GM19023 (cell line): ENCODE measurements at regions not wholly inside any gene's neighbourhood (a gene's known extent, or its start where the extent isn't known, plus 50 kb on each side); places are given as distances from the start of the nearest gene placed in this dataset.
"Not testable (repeated sequence)": the region's sequence is repeated elsewhere in the genome, so short reads cannot be mapped to it uniquely, and the experiment has no call there.

Experiments used
- ATAC-seq: cut with Tn5 transposase; IDR thresholded peaks from one replicate; pipeline ENCODE4 v1.9.1; 2021; ENCODE audit warnings: mild to moderate bottlenecking, moderate library complexity; ENCODE audit not compliant: unreplicated experiment

- no peak for ATAC-seq
Observed at GRCh38 chr15:62404194-62404985, 239.3 kb upstream of the C2CD4B start.

GRCh38 chr15:62406305-62406891 lies 241.3 kb upstream of the C2CD4B start:
- no peak for ATAC-seq

DNA sequence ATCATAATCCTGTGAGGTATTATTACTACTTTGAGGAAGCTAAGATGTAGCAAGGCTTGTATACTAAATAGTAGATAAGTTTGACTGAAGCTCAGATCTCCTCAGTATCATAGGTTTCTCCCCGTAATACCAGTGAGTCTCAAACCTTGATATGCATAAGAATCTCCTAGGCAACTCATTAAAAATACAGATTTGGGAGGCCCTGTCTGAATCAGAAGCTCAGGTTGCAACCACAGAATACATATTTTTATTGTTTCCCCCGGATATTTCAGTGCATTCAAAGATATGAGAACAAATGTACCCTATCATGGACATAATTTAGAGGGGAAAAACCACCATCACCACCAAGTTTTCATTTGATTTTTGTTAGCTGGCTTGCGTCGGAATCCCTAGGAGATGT lies 242.1 kb upstream of the C2CD4B start:
- ATAC-seq: no peak

GRCh38 chr15:62407962-62408361 lies 242.9 kb upstream of the C2CD4B start:
- no peak for ATAC-seq

DNA sequence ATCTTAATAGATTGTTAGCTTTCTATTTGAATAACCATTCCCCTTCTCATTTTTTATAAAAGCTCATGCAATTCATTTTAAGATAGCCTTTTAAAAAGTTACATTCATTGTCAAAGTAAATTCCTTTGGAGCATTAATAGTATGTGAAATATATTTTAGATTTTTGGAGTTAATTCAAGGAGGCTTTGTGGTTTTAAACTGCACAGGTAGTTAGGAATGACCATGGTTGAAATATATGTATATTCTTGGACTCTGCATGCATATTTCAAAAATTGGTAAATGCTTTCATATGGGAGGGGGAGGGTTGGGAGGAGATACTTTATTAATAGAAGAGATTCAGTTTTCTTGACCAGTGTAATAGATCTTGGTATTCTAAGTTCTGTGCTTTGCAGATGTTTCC lies 244.4 kb upstream of the C2CD4B start:
- no peak for ATAC-seq

DNA sequence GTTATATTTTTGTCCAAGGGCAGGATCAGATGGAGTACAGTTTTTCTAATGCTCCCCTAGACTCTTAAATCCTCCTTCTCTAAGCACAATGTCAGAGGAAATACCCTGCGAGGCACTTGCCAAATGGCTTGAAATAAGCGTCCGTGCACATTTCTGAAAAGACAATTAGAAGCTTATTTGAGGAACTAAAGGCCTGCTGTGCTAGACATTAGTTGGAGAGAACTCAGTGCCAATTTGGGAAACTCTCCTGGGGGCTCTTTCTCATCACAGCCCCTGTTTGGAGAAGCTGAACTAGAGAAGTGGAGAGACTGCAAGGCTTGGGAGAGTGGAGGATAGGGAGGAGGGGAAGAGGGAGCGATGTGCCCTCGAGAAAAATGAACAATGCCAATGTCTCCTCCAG lies 247.6 kb upstream of the C2CD4B start:
- ATAC-seq: no peak

- no peak for ATAC-seq
Observed at GRCh38 chr15:62413153-62413552, 248.1 kb upstream of the C2CD4B start.

GRCh38 chr15:62413786-62414185 lies 248.7 kb upstream of the C2CD4B start:
- ATAC-seq: no peak

DNA sequence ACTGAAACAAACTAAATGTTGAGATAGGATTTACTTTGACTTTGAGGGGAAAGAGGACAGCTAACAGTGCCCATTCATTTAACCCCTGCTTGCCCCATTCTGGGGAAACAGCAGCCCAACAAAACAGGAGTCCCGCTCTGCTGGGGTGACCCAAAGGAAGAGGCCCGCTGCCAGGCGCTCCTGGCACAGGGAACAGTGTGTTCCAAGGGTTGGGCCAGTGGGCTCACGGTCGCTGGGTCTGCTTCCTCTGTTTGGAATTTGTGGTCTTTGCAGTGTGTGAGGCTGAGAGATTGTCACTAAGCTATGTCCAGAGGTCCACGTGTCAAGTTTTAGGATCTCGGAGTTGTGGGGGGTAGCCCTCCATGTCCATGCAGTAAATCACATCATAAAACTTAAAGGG lies 250.4 kb upstream of the C2CD4B start:
- ATAC-seq: no peak

DNA sequence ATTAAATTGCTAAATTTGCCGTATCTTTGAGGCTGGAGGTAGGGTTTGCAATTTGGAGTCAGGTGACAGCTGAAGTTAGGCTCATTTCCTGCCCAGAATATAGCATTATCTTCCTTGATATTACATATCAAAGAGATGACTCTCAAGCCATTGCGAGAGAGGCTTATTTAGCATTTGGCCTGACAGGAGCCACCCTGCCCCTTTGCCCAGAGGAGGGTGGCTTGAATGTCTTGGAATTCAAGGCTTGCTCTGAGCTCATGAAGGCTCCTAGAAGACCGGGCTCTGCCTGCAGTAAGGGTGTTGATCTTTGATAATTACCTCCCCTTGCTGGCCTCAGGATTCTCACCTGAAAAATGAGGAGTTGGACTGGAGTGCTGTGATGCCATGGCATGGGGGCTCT lies 251.4 kb upstream of the C2CD4B start:
- no peak for ATAC-seq

DNA sequence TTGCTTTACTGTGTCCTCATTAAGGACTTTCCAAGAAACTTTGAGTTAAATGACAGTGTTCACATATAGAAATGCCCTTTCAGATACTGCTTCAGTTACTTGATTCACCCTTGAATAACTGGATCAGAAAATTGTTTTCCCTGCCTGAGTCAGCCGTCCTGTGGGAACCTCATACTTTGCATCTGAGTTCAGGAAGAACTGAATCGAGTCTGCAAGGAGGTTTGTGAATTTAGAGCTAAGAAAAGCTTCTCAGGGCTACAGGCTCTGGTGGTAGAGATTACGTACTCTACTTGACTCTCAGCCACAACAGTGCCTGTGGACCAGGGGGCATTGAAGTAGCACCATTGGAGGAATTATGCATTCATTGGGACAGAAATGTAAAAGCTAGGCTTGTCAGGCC lies 252.4 kb upstream of the C2CD4B start:
- ATAC-seq: no peak

DNA sequence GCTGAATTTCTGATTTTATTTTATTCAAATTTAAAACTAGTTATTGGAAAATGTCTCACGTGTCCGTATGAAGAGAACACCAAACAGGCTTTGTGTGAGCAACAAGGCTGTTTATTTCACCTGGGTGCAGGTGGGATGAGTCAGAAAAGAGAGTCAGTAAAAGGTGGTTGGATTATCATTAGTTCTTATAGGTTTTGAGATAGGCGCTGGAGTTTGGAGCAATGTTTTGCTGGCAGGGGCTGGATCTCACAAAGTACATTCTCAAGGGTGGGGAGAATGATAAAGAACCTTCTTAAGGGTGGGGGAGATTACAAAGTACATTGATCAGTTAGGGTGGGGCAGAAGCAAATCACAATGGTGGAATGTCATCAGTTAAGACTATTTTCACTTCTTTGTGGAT lies 253.4 kb upstream of the C2CD4B start:
- not testable (repeated sequence) for ATAC-seq

DNA sequence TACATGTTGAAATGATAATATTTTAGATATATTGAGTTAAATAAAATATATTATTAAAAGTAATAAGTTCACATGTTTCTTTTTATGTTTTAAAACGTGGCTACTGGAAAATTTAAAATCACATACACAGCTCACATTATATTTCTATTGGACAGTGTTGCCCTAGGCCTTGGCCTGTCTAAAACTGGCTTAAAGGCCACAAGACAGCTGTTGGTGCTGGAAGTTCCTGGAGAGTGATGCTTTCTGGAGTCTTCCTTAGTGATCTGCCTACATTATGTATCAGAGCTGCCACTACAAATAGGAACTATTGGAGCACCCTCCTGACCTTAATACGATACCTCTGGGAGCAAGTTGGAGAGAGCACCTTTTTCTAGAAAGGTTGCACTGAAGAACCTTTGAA lies 254.1 kb upstream of the C2CD4B start:
- ATAC-seq: no peak

DNA sequence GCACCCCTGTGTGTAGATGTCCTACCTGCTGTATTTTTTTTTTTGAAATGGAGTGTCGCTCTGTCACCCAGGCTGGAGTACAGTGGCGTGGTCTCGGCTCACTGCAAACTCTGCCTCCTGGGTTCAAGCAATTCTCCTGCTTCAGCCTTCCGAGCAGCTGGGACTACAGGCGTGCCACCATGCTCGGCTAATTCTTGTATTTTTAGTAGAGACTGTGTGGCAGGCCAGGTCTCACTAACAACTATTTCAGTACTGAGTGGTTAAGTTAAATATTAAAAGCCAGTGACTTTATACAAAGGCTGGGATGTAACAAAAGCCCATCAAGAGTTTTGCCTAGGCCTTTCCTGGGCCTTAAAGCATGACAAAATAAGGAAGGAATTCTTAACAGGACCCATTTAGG lies 255.3 kb upstream of the C2CD4B start:
- ATAC-seq: not testable (repeated sequence)

- no peak for ATAC-seq
Observed at GRCh38 chr15:62421289-62421688, 256.2 kb upstream of the C2CD4B start.

DNA sequence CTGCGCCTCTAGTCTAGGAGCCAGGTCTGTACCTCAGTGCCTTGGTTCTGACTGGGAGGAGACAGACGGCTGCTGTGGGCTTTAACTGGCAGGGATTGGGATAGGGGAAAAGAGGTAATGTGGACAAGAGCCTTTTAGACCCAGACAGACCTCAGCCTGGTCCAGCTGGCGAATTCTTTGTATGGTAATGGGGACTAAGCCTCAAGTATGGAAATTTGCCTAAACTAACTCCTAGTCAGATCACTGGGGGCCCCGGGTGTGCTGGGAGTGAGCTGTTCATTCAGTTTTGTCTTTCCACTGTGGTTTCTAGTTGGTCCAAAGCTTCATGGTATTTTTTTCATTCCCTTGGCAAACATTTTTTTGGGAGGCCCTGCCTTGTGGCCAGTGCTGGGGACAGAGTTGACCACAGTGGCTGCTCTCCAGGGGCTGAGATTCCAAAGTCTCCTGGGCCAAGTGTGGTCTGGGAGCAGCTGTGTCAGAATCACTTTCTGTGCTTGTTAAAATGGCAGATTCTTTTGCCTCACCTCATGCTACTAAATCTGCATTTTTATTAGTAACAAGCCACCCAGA lies 261.4 kb upstream of the C2CD4B start:
- no peak for ATAC-seq

DNA sequence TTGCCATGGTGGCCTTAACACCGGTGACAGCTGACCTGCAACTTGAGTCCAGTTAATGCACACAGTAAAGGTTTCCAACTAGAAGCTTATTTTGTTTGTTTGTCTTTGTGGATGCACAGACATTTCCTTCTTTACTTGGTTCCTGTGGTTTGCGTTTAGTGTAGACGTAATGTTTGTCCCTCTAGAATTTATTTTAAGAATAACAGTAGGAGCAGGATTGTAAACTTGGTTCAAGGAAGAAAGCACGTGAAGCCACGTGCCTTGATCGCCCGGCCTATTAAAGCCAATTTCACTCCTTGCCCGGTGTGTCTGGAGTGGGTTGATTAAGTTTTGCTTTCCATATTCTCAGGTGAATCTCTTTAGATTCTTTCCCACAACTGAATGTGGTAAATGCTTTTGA lies 263.2 kb upstream of the C2CD4B start:
- ATAC-seq: no peak

DNA sequence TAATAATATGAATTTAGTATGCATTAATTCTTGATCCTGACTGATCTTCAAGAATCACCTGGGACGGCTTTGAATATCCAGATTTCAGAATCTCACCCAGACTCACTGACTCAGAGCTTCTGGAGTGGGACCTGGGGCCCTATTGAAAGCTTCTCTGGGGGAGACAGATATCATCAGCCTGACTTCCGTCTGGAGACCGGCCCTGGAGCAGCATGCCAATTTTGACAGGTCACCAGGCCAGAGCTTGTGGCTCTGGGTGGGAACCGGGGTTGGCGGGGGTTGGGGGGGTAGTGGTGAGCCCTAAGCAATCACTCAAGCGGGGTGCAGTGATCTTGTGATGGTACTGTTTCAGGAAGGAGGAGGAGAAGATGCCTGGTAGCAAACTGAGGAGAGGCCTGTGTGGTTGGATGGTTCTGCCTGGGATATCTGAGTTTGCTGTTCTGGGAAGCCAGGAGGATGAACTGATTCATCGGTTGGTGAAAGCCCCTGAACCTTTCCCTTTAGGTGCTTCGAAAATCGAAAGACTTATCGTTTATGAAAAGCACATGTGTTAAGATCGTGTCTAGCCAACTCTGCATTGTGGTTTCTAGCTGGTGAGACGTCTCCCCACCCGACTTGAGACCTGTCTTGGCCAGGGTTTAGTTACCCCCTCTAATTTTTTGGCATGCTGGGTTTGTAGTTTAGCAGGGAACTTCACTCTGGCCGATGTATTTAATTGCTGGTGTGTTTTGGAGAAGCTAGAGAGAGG lies 263.9 kb upstream of the C2CD4B start:
- ATAC-seq: no peak

DNA sequence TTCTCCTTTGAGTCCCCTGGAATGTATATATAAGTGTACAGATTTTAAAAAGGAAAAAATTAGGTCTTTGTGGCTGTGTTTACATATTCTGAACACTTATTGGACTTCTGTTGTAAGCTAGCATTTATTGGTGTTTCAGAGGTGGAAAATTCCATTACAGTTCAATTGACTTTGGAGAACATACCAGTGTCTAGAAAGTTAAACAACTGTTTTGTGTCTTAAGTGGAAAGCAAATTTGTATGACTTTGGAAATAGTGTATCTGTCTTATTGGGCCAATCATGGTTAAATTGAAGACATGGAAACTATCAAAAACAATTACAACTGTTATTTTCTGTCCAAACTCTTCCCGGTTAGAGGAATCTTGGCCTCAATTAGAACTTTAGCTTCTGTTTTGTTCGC lies 265.0 kb upstream of the C2CD4B start:
- ATAC-seq: no peak

DNA sequence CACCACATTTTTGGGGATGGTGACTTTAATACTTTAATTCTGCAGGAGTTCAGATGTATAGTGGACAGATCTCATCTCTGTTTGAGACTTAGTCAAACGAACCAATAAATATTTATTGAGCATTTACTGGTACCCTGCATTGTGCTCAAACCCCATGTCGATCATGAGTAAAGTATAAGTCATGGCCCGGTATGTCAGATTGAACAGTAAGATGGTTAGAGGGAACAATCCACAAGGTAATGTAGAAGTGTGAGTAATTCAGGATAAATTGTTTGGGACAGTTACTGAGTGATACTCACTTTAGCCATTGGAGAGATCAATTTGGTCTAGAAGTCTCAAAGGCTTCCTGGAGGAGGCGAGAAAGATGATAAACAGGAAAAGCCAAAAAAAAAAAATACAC lies 265.5 kb upstream of the C2CD4B start:
- ATAC-seq: no peak

DNA sequence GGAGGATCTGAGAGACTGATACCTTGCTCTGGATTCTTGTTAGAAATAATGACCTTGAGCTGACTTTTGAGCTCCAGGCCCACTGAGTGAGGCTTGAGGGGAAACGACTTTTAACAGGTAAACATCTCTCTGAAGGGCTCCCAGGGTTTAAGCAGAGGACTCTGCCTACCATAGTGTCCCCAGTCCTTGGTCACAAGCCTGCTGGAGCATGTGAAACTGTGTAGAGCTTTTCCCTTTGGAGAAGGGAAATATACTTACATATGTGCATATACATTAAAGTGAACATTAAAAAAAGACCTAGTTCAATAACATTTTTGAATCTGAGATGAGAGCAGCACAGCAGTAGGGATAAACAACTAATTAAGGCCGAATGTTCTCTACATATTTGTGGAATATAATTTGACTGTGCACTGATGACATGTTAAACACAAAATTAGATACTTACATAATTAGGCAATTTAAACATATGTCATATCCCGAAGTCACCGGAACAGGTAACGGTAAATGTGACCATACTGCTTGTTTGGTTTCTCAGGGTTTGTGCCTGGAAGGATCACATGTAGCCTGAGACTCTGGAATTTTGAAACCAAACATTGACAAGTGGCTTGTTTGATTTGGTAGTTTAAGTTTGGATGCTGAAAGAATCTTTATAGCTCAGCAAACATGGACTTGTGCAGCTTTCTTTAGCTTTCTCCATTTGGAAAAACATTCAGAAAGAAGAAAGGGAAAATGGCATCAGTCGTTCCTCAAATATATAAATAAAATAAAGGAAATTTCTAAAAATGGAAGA lies 266.1 kb upstream of the C2CD4B start:
- ATAC-seq: no peak
